Calu3 (cell line): ENCODE measurements at regions not wholly inside any gene's neighbourhood (a gene's known extent, or its start where the extent isn't known, plus 50 kb on each side); places are given as distances from the start of the nearest gene placed in this dataset.

Source experiments
- BruUV-seq: library from RNA; stranded (reverse); fragments of 400-500 nt; replicated peaks from 2 replicates; lab custom pipeline; 2021; lab: Mats Ljungman, UMichigan
- CTCF ChIA-PET: fragments of 300-600 bp; sonication (Branson Sonifier 250); formaldehyde crosslinking; loops from one replicate; lab custom pipeline; 2022; ENCODE audit warnings: antibody characterized with exemption; lab: Charles Lee
- DNase-seq: peaks from one replicate; pipeline ENCODE4 v3.0.0; 2022
- H3K27ac Mint-ChIP-seq: one replicate; pipeline ENCODE4 v1.8.0; 2022; ENCODE audit warnings: mixed read lengths; ENCODE audit not compliant: unreplicated experiment
- H3K27me3 Mint-ChIP-seq: one replicate; pipeline ENCODE4 v1.8.0; 2022; ENCODE audit warnings: mixed read lengths; ENCODE audit not compliant: unreplicated experiment
- H3K36me3 Mint-ChIP-seq: one replicate; pipeline ENCODE4 v1.8.0; 2022; ENCODE audit warnings: mild to moderate bottlenecking, moderate library complexity, mixed read lengths; ENCODE audit not compliant: insufficient read depth, unreplicated experiment
- H3K4me1 Mint-ChIP-seq: one replicate; pipeline ENCODE4 v1.8.0; 2022; ENCODE audit warnings: mild to moderate bottlenecking, low read depth, mixed read lengths; ENCODE audit not compliant: unreplicated experiment
- H3K4me3 Mint-ChIP-seq: one replicate; pipeline ENCODE4 v1.8.0; 2022; ENCODE audit warnings: mild to moderate bottlenecking, low read depth, moderate library complexity, mixed read lengths; ENCODE audit not compliant: unreplicated experiment
- H3K9me3 Mint-ChIP-seq: one replicate; pipeline ENCODE4 v1.8.0; 2022; ENCODE audit warnings: low read depth, mixed read lengths; ENCODE audit not compliant: unreplicated experiment
- intact Hi-C: fragments of 100-400 bp; cut with micrococcal nuclease; formaldehyde crosslinking; loops from one replicate; pipeline ENCODE4 v1.10.0; 2022; ENCODE audit not compliant: unreplicated experiment
- TF ChIP-seq, protein P1 (sequence below): fragments of 200-600 bp; IDR thresholded peaks from one replicate; pipeline ENCODE4 v1.8.0; 2022; ENCODE audit warnings: antibody characterized with exemption; ENCODE audit not compliant: unreplicated experiment

DNA sequence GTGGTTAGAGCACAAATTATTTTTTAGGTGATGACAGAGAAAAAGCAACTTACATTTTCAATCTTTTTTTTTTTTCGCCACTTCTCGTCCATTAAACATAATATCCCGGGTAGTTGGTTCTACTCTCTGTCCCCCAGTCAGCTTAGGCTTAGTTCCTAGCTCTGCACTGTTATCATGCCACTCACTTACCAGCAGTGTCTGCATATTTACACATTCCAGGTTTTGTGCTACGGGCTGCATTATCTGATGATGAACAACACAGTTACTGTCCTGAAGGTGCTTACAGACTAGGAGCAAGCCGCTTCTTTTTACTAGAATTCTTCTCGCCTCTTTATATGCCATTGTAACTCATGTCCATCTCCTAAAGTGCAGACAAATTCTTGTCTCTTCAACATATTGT, 121.8 kb upstream of the NPVF start:
- TF ChIP-seq, protein P1, sequence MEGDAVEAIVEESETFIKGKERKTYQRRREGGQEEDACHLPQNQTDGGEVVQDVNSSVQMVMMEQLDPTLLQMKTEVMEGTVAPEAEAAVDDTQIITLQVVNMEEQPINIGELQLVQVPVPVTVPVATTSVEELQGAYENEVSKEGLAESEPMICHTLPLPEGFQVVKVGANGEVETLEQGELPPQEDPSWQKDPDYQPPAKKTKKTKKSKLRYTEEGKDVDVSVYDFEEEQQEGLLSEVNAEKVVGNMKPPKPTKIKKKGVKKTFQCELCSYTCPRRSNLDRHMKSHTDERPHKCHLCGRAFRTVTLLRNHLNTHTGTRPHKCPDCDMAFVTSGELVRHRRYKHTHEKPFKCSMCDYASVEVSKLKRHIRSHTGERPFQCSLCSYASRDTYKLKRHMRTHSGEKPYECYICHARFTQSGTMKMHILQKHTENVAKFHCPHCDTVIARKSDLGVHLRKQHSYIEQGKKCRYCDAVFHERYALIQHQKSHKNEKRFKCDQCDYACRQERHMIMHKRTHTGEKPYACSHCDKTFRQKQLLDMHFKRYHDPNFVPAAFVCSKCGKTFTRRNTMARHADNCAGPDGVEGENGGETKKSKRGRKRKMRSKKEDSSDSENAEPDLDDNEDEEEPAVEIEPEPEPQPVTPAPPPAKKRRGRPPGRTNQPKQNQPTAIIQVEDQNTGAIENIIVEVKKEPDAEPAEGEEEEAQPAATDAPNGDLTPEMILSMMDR: no peak
- no TSS peak for BruUV-seq
- H3K9me3 Mint-ChIP-seq: no peaks in the 10 kb centered on the region
- no peak overlapping the region for H3K4me3 Mint-ChIP-seq
- H3K27ac Mint-ChIP-seq: no peak overlapping the region
- CTCF ChIA-PET: no interaction called here
- peaks cover 11% of the 10 kb centered on the region for H3K4me1 Mint-ChIP-seq
- intact Hi-C loops: no loop called here
- no peak for DNase-seq
- H3K27me3 Mint-ChIP-seq: peaks cover 8% of the 10 kb centered on the region
- no peaks in the 10 kb centered on the region for H3K36me3 Mint-ChIP-seq

DNA sequence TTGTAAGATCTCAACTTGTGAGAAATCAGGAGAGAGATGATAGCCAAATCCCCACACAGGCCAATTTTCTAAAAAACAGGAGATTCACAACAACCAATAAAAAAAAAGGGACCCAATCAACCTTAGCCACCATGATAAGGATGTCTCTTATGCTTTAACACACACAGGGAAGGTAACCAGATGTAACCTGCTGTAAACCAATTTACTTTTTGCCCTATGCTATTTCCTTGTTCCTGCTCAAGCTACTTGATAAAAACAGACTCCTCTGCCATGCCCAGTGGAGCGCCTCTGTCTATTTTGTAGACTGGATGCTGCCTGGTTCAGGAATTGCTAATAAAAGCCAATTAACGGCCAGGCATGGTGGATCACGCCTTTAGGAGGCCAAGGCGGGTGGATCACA, 123.5 kb upstream of the NPVF start:
- no peaks in the 10 kb centered on the region for H3K9me3 Mint-ChIP-seq

DNA sequence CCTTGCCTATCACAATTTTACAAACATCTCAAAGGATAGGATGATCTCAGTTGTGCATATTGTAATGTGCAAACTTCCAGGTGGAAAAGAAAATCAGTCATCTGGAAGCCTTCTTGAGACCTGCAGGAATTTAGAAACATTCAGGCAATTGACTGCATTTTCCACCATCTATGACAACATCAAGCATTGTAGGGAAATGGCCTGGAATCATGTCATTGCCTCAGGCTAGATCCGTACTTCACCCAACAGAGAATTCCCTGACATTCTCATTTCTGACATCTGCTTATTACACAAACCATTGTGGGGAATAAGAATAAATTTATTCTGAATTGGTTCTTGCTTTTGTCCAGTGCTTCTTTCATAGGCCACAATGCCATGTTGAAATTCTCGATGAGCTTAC, 124.9 kb upstream of the NPVF start:
- no peak overlapping the region for H3K4me3 Mint-ChIP-seq
- H3K36me3 Mint-ChIP-seq: no peaks in the 10 kb centered on the region
- intact Hi-C loops: no loop called here
- no TSS peak for BruUV-seq
- H3K27ac Mint-ChIP-seq: no peak overlapping the region
- H3K27me3 Mint-ChIP-seq: peaks cover 14% of the 10 kb centered on the region
- CTCF ChIA-PET: no interaction called here
- H3K9me3 Mint-ChIP-seq: no peaks in the 10 kb centered on the region
- no peaks in the 10 kb centered on the region for H3K4me1 Mint-ChIP-seq
- DNase-seq: no peak
- TF ChIP-seq, protein P1: no peak

More for the DNA sequence above, 123.5 kb upstream of the NPVF start:
- no peak overlapping the region for H3K4me3 Mint-ChIP-seq
- CTCF ChIA-PET: no interaction called here
- H3K27me3 Mint-ChIP-seq: peaks cover 8% of the 10 kb centered on the region
- H3K4me1 Mint-ChIP-seq: peaks cover 11% of the 10 kb centered on the region
- no peaks in the 10 kb centered on the region for H3K36me3 Mint-ChIP-seq
- TF ChIP-seq, protein P1: no peak
- intact Hi-C loops: no loop called here
- no peak for DNase-seq
- H3K27ac Mint-ChIP-seq: no peak overlapping the region
- no TSS peak for BruUV-seq

DNA sequence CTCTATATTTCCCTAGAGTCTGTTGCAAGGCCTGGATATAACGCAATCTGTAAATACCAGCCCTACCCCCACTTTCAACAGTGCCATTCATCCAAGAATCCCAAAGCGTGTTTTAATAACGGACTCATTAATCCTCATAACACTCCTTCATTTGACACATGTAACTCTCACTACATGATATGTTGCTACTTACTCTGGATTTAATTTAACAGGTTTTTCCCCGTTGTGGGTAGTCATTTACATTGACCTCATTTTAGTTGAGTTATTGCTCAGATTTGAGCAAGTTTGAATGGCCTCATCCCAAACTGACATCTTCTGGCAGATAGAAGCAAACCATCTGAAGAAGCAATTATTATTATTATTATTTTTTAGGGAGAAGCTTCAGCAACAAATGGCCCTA, 125.4 kb upstream of the NPVF start:
- no TSS peak for BruUV-seq
- intact Hi-C loops: no loop called here
- Mint-ChIP-seq H3K36me3 (no peaks in the 10 kb centered on the region), H3K4me3 (no peak overlapping the region), H3K27me3 (peaks cover 19% of the 10 kb centered on the region), H3K27ac (no peak overlapping the region), H3K4me1 (no peaks in the 10 kb centered on the region), H3K9me3 (no peaks in the 10 kb centered on the region)
- TF ChIP-seq, protein P1: no peak
- CTCF ChIA-PET: no interaction called here
- no peak for DNase-seq
